GM12878 (cell line): ENCODE measurements at regions not wholly inside any gene's neighbourhood (a gene's known extent, or its start where the extent isn't known, plus 50 kb on each side); places are given as distances from the start of the nearest gene placed in this dataset.

Source experiments
- ASH2L ChIP-seq: fragments of 300-600, 200-600 bp; sonication (generic); IDR thresholded peaks from 2 replicates; pipeline ENCODE4 v1.6.1; 2017; ENCODE audit warnings: low read depth, mild to moderate bottlenecking, borderline replicate concordance
- ATF3 ChIP-seq: IDR thresholded peaks from 2 replicates; pipeline ENCODE4 v1.6.1; 2011; ENCODE audit warnings: low read depth, mild to moderate bottlenecking, low read length, moderate library complexity, borderline replicate concordance; ENCODE audit errors: extremely low read depth
- BCL11A ChIP-seq: IDR thresholded peaks from 2 replicates; pipeline ENCODE4 v1.6.1; 2011; ENCODE audit warnings: low read depth, low read length
- BCL3 ChIP-seq: IDR thresholded peaks from 2 replicates; pipeline ENCODE4 v1.6.1; 2011; ENCODE audit warnings: borderline replicate concordance, low read depth, mild to moderate bottlenecking, moderate library complexity, low read length; ENCODE audit not compliant: insufficient read depth, poor library complexity, severe bottlenecking
- BHLHE40 ChIP-seq, 2 experiments: fragments of 450-650 bp in 1 of 2; IDR thresholded peaks; 2 replicates each; pipeline ENCODE4 v1.6.1; 2011 to 2017; ENCODE audit warnings: low read depth in 2 of 2, borderline replicate concordance in 1 of 2, improper control_type of control experiment in 1 of 2, low read length in 1 of 2, mild to moderate bottlenecking in 1 of 2
- DPF2 ChIP-seq: fragments of 450-650 bp; IDR thresholded peaks from 2 replicates; pipeline ENCODE4 v1.6.1; 2017; ENCODE audit warnings: mild to moderate bottlenecking
- E2F4 ChIP-seq: IDR thresholded peaks from 2 replicates; pipeline ENCODE4 v1.6.1; 2012; ENCODE audit warnings: low read depth, low read length, improper control_type of control experiment
- FOXK2 ChIP-seq: fragments of 450-650 bp; IDR thresholded peaks from 2 replicates; pipeline ENCODE4 v1.6.1; 2017; ENCODE audit warnings: mild to moderate bottlenecking, moderate library complexity
- HDAC6 ChIP-seq: fragments of 200-600 bp; sonication (generic); IDR thresholded peaks from one replicate; pipeline ENCODE4 v1.8.0; 2017; ENCODE audit warnings: antibody characterized with exemption; ENCODE audit not compliant: unreplicated experiment
- IRF3 ChIP-seq: fragments of 450-650 bp; IDR thresholded peaks from 2 replicates; pipeline ENCODE4 v1.6.1; 2014; ENCODE audit warnings: mild to moderate bottlenecking
- IRF5 ChIP-seq: fragments of 450-650 bp; IDR thresholded peaks from 2 replicates; pipeline ENCODE4 v1.6.1; 2017; ENCODE audit warnings: borderline replicate concordance
- JUNB ChIP-seq: IDR thresholded peaks from 2 replicates; pipeline ENCODE4 v1.6.1; 2016; ENCODE audit warnings: antibody characterized with exemption, mild to moderate bottlenecking
- NR2C2 ChIP-seq: IDR thresholded peaks from 2 replicates; pipeline ENCODE4 v1.6.1; 2011; ENCODE audit warnings: borderline replicate concordance, low read depth; ENCODE audit not compliant: control insufficient read depth, insufficient read length
- PAX5 ChIP-seq: IDR thresholded peaks from 2 replicates; pipeline ENCODE4 v1.6.1; 2011; ENCODE audit warnings: low read depth, low read length, borderline replicate concordance
- PKNOX1 ChIP-seq: fragments of 450-650 bp; IDR thresholded peaks from 2 replicates; pipeline ENCODE4 v1.6.1; 2016; ENCODE audit warnings: mild to moderate bottlenecking
- SREBF1 ChIP-seq: IDR thresholded peaks from 2 replicates; pipeline ENCODE4 v1.6.1; 2012; ENCODE audit warnings: mild to moderate bottlenecking, low read length
- STAT1 ChIP-seq: fragments of 450-650 bp; conservative IDR thresholded peaks from 2 replicates; pipeline ENCODE4 v1.6.1; 2014; ENCODE audit warnings: antibody characterized with exemption, mild to moderate bottlenecking
- ZBED1 ChIP-seq: IDR thresholded peaks from 2 replicates; pipeline ENCODE4 v1.6.1; 2016; ENCODE audit warnings: borderline replicate concordance
- ZNF687 ChIP-seq: fragments of 450-650 bp; IDR thresholded peaks from 2 replicates; pipeline ENCODE4 v1.6.1; 2017; ENCODE audit warnings: mild to moderate bottlenecking, moderate library complexity

GRCh38 chr5:54610197-54610944 lies 92.8 kb downstream of the SNX18 start (continued):
- TF ChIP-seq E2F4 (no peak), BCL11A (peak; percentile 95), SREBF1 (no peak), DPF2 (peak; percentile 87), ZNF687 (no peak), PAX5 (no peak), STAT1 (no peak), ATF3 (no peak), IRF5 (no peak), HDAC6 (no peak), BHLHE40 (IDR thresholded peaks at IDR 0.05; ENCODE audit: borderline replicate concordance in 1 of 2, low read depth in 2 of 2, low read length in 1 of 2) (peak; percentile 18 to 50; a peak in 1 of 4 replicates), PKNOX1 (peak; percentile 12; the same call in 1 of the 2 replicates), BCL3 (no peak), FOXK2 (no peak), JUNB (peak; percentile 52), ASH2L (no peak), ZBED1 (no peak), NR2C2 (no peak), IRF3 (no peak)
